Type B pancreatic cell (in vitro differentiated cells): ENCODE measurements at regions not wholly inside any gene's neighbourhood (a gene's known extent, or its start where the extent isn't known, plus 50 kb on each side); places are given as distances from the start of the nearest gene placed in this dataset.

Experiments used
- DNase-seq: peaks from one replicate; pipeline ENCODE4 v3.0.0; 2021; ENCODE audit warnings: mixed read lengths; ENCODE audit not compliant: unreplicated experiment; ENCODE audit errors: extremely low spot score
- H3K27ac Mint-ChIP-seq: 2 replicates; pipeline ENCODE4 v1.8.0; 2021; ENCODE audit warnings: mild to moderate bottlenecking, mixed read lengths
- H3K27me3 Mint-ChIP-seq: 2 replicates; pipeline ENCODE4 v1.8.0; 2021; ENCODE audit warnings: mixed read lengths
- H3K36me3 Mint-ChIP-seq: 2 replicates; pipeline ENCODE4 v1.8.0; 2021; ENCODE audit warnings: mixed read lengths
- H3K4me1 Mint-ChIP-seq: one replicate; pipeline ENCODE4 v1.8.0; 2021; ENCODE audit warnings: mixed read lengths; ENCODE audit not compliant: unreplicated experiment
- H3K4me3 Mint-ChIP-seq: 2 replicates; pipeline ENCODE4 v1.8.0; 2021; ENCODE audit warnings: mild to moderate bottlenecking, mixed read lengths
- H3K9me3 Mint-ChIP-seq: 2 replicates; pipeline ENCODE4 v1.8.0; 2021; ENCODE audit warnings: mixed read lengths
- TF ChIP-seq, protein P1 (sequence below): fragments of 200-600 bp; sonication (generic); conservative IDR thresholded peaks from 2 replicates; pipeline ENCODE4 v1.5.0; 2021; ENCODE audit warnings: antibody characterized with exemption, mild to moderate bottlenecking

DNA sequence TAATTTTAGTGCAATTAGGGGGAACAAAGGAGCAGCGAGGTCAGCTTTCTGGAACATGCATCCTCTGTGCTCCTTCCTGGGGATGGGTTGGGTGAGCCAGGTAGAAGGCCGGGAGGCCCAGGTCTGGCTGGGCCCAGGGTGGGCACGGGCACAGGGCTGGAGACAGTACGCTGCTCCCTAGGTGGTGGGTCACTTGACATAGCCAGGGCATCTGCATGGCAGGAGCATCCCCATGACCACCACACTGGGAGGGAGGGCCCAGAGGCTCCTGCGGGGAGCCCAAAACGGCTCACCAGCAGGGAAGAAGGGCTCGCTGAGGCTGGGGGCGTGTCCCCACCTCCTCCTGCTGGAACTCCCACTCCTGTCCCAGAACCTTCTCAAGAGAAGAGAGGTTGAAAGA lies 216.8 kb downstream of the NXNL2 start:
- no peak overlapping the region for H3K4me3 Mint-ChIP-seq
- H3K27ac Mint-ChIP-seq: no peak overlapping the region
- DNase-seq: no peak
- H3K27me3 Mint-ChIP-seq: peaks cover 3% of the 10 kb centered on the region
- H3K9me3 Mint-ChIP-seq: no peaks in the 10 kb centered on the region
- H3K4me1 Mint-ChIP-seq: peaks cover 34% of the 10 kb centered on the region
- no peaks in the 10 kb centered on the region for H3K36me3 Mint-ChIP-seq
- TF ChIP-seq, protein P1, sequence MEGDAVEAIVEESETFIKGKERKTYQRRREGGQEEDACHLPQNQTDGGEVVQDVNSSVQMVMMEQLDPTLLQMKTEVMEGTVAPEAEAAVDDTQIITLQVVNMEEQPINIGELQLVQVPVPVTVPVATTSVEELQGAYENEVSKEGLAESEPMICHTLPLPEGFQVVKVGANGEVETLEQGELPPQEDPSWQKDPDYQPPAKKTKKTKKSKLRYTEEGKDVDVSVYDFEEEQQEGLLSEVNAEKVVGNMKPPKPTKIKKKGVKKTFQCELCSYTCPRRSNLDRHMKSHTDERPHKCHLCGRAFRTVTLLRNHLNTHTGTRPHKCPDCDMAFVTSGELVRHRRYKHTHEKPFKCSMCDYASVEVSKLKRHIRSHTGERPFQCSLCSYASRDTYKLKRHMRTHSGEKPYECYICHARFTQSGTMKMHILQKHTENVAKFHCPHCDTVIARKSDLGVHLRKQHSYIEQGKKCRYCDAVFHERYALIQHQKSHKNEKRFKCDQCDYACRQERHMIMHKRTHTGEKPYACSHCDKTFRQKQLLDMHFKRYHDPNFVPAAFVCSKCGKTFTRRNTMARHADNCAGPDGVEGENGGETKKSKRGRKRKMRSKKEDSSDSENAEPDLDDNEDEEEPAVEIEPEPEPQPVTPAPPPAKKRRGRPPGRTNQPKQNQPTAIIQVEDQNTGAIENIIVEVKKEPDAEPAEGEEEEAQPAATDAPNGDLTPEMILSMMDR: no peak

DNA sequence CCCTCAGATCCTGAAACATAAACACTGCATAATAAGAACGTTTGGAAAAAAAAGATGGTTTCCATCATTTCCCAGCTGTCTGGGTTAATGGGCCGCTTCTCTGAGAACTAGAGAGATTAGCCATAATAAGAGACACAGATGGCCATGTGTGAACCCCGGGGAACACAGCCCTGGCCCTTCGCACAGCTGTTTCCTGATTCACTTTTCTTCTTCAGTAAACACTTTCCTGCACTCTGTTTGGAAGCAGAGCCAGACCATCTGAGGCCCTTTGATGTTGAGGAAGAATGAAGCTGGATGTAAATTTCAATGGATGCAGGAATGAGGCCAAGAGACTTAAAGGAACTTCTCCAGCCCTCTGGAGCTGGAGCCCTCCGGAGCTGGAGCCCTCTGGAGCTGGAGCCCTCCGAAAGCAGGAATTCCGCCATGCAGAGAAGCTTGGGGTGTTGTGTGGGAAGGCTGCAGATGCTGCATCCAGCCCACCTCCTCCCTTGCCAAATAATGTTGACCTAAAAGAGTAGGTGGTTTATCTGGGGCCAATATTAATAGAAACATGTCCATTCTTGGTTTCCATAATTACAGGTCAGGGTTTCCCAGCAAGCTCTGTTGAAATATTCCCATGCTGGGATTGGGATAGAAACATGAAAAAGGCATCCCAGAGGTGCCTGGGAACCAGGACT lies 218.9 kb downstream of the NXNL2 start:
- Mint-ChIP-seq H3K27ac (no peak overlapping the region), H3K4me3 (no peak overlapping the region), H3K27me3 (peaks cover 3% of the 10 kb centered on the region), H3K9me3 (no peaks in the 10 kb centered on the region), H3K36me3 (no peaks in the 10 kb centered on the region), H3K4me1 (peaks cover 18% of the 10 kb centered on the region)
- TF ChIP-seq, protein P1: no peak
- DNase-seq: no peak

DNA sequence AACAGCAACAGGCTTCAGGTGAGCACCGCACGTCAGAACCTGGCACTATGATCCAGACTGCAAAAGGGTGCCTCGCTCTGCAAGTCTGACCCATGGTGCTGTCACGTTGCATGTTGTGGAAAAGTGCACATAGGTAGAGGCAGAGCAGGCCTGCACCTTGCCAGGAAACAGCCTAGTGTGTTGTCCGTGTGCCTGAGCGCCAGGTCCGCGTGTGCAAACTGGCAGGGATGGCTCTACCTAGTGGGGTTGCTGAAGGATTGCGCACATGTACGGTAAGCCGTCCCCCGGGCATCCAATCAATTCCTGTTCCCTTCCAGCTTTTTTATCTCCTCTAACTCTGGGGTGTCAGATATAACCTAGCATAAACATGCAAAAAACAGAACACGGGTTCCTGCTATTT lies 219.5 kb downstream of the NXNL2 start:
- Mint-ChIP-seq H3K9me3 (no peaks in the 10 kb centered on the region), H3K27ac (no peak overlapping the region), H3K36me3 (no peaks in the 10 kb centered on the region), H3K4me1 (peaks cover 17% of the 10 kb centered on the region), H3K27me3 (peaks cover 3% of the 10 kb centered on the region), H3K4me3 (no peak overlapping the region)
- DNase-seq: peak; percentile 40
- TF ChIP-seq, protein P1: no peak

DNA sequence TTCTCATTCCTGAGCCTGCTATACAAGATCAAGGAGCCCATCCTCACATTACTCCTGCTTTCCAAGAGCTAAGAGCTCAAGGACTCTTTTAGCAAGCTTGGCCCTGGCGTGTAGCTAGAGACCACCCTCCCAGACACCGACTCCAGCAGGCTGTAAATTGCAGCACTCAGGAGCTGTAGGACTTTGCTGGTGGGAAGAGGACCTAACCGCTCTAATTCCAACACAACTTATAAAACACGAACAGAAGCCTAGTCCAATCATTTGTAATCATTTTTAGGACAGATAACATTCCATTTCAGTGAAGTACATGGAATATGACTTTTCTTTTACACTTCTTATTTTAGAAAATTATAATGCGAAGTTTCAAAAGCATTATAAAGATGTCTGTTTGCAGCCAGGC lies 219.9 kb downstream of the NXNL2 start:
- Mint-ChIP-seq H3K27me3 (peaks cover 3% of the 10 kb centered on the region), H3K9me3 (no peaks in the 10 kb centered on the region), H3K27ac (no peak overlapping the region), H3K4me1 (peaks cover 22% of the 10 kb centered on the region), H3K36me3 (no peaks in the 10 kb centered on the region), H3K4me3 (no peak overlapping the region)
- DNase-seq: peak; percentile 8
- TF ChIP-seq, protein P1: no peak

DNA sequence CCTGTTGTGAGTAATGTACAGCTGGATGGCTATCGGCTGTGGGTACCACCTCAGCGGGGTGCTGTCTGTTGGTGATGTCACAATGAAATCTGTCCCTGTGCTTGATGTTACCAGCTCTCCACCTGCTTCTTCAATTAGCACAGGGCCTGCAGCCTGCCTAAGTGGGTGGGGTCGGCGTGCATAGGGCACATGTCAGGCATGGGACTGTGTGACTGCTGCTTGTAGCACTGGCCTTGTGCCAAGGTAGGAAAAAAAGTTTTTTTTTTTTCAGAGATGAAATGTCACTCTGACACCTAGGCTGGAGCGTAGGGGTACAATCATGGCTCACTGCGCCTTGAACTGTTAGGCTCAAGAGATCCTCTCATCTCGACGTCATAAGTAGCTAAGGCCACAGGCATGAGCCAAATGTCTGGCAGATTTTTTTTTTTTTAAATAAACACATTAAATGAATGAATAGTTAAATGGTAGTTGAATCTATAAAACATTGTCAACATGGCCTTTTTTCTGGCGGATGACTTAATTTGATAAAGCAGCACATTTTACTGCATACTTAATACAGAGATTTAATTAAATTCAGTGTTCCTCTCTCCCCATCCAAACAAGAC lies 222.5 kb downstream of the NXNL2 start:
- Mint-ChIP-seq H3K27me3 (peaks cover 3% of the 10 kb centered on the region), H3K9me3 (no peaks in the 10 kb centered on the region), H3K4me3 (no peak overlapping the region), H3K27ac (no peak overlapping the region), H3K4me1 (peaks cover 23% of the 10 kb centered on the region), H3K36me3 (no peaks in the 10 kb centered on the region)
- peak; percentile 48 for DNase-seq
- TF ChIP-seq, protein P1: no peak
